Liver (tissue), 8 donors: ENCODE measurements at regions not wholly inside any gene's neighbourhood (a gene's known extent, or its start where the extent isn't known, plus 50 kb on each side); places are given as distances from the start of the nearest gene placed in this dataset.

Experiments used
- DNase-seq: peaks from one replicate; pipeline ENCODE4 v3.0.0-alpha.2; 2017; ENCODE audit warnings: low spot score
- H3K27ac ChIP-seq, 2 donors: one replicate each; pipeline ENCODE4 v1.7.0; 2013; ENCODE audit warnings: inconsistent platforms in 2 of 2, low read length in 2 of 2, control low read depth in 1 of 2, low read depth in 1 of 2, mild to moderate bottlenecking in 1 of 2
- H3K27me3 ChIP-seq, 4 donors: one replicate each; pipeline versions ENCODE4 v1.6.1 to v1.7.0; 2013; ENCODE audit warnings: low read length in 3 of 4, inconsistent platforms in 1 of 4, mild to moderate bottlenecking in 1 of 4, moderate library complexity in 1 of 4; ENCODE audit not compliant: control insufficient read depth in 4 of 4, insufficient read depth in 4 of 4
- H3K36me3 ChIP-seq, 4 donors: one replicate each; pipeline versions ENCODE4 v1.6.1 to v1.7.0; 2013; ENCODE audit warnings: low read length in 3 of 4, mild to moderate bottlenecking in 3 of 4, low read depth in 1 of 4, moderate library complexity in 1 of 4; ENCODE audit not compliant: control insufficient read depth in 4 of 4, insufficient read depth in 3 of 4
- H3K4me1 ChIP-seq, 4 donors: one replicate each; pipeline versions ENCODE4 v1.6.1 to v1.7.0; 2013; ENCODE audit warnings: low read length in 3 of 4, mild to moderate bottlenecking in 3 of 4, moderate library complexity in 1 of 4; ENCODE audit not compliant: control insufficient read depth in 4 of 4, insufficient read depth in 4 of 4
- H3K4me3 ChIP-seq, 3 donors: one replicate each; pipeline versions ENCODE4 v1.6.1 to v1.7.0; 2013; ENCODE audit warnings: low read length in 3 of 3, control low read depth in 1 of 3, low read depth in 1 of 3, mild to moderate bottlenecking in 1 of 3
- H3K9ac ChIP-seq, 2 donors: one replicate each; pipeline ENCODE4 v1.7.0; 2013; ENCODE audit warnings: low read length in 2 of 2, mild to moderate bottlenecking in 2 of 2, moderate library complexity in 2 of 2, control low read depth in 1 of 2, low read depth in 1 of 2
- H3K9me3 ChIP-seq, 4 donors: one replicate each; pipeline versions ENCODE4 v1.6.1 to v1.7.0; 2013; ENCODE audit warnings: low read length in 3 of 4; ENCODE audit not compliant: control insufficient read depth in 4 of 4
- ATF3 ChIP-seq: IDR thresholded peaks from 2 replicates; pipeline ENCODE4 v1.6.1; 2016; ENCODE audit warnings: antibody characterized with exemption
- CTCF ChIP-seq: fragments of 150-350 bp; IDR thresholded peaks from 2 replicates; pipeline ENCODE4 v1.5.1; 2017; ENCODE audit warnings: improper control_type of control experiment, low read depth, low read length; ENCODE audit not compliant: missing input control
- EGR1 ChIP-seq, 2 donors: IDR thresholded peaks; 2 replicates each; pipeline ENCODE4 v1.6.1; 2016 to 2018; ENCODE audit warnings: antibody characterized with exemption in 2 of 2, low read depth in 2 of 2
- FOXA1 ChIP-seq: IDR thresholded peaks from 2 replicates; pipeline ENCODE4 v1.6.1; 2016; ENCODE audit warnings: antibody characterized with exemption
- FOXA2 ChIP-seq: IDR thresholded peaks from 2 replicates; pipeline ENCODE4 v1.6.1; 2016; ENCODE audit warnings: antibody characterized with exemption
- GABPA ChIP-seq, 2 donors: IDR thresholded peaks in 1 of 2; conservative IDR thresholded peaks in 1 of 2; 2 replicates each; pipeline ENCODE4 v1.6.1; 2016; ENCODE audit warnings: antibody characterized with exemption in 2 of 2, mild to moderate bottlenecking in 1 of 2, moderate library complexity in 1 of 2
- HNF4A ChIP-seq, 2 donors: conservative IDR thresholded peaks; 2 replicates each; pipeline ENCODE4 v1.6.1; 2016; ENCODE audit warnings: antibody characterized with exemption in 2 of 2, mild to moderate bottlenecking in 2 of 2
- HNF4G ChIP-seq: IDR thresholded peaks from 2 replicates; pipeline ENCODE4 v1.6.1; 2016; ENCODE audit warnings: antibody characterized with exemption
- JUND ChIP-seq, 2 donors: IDR thresholded peaks; 2 replicates each; pipeline ENCODE4 v1.6.1; 2016; ENCODE audit warnings: antibody characterized with exemption in 2 of 2
- NR2F2 ChIP-seq: IDR thresholded peaks from 2 replicates; pipeline ENCODE4 v1.6.1; 2016; ENCODE audit warnings: antibody characterized with exemption
- REST ChIP-seq: IDR thresholded peaks from 2 replicates; pipeline ENCODE4 v1.6.1; 2016; ENCODE audit warnings: antibody characterized with exemption, mild to moderate bottlenecking
- SP1 ChIP-seq: IDR thresholded peaks from 2 replicates; pipeline ENCODE4 v1.6.1; 2018; ENCODE audit warnings: antibody characterized with exemption, mild to moderate bottlenecking
- TAF1 ChIP-seq: conservative IDR thresholded peaks from 2 replicates; pipeline ENCODE4 v1.6.1; 2016; ENCODE audit warnings: antibody characterized with exemption, mild to moderate bottlenecking
- WGBS: extraction: QIAGEN DNeasy Blood & Tissue Kit; methylation state at CpG from one replicate; pipeline ENCODE4 v1.1.7; 2013; 5-methylcytosine and 5-hydroxymethylcytosine counted together
- TF ChIP-seq, protein P1 (sequence below): IDR thresholded peaks from 2 replicates; pipeline ENCODE4 v1.6.1; 2016; ENCODE audit warnings: antibody characterized with exemption
- TF ChIP-seq, protein P2 (sequence below): IDR thresholded peaks from 2 replicates; pipeline ENCODE4 v1.6.1; 2016; ENCODE audit warnings: antibody characterized with exemption
- donor health status: healthy.
- donor health status: healthy.
- donor health status: healthy.
- donor health status: healthy.
- donor health status: healthy.

- H3K9ac ChIP-seq, result no peak overlapping the region
- no peak overlapping the region for H3K27ac ChIP-seq
- no peak overlapping the region for H3K4me3 ChIP-seq
- no peaks in the 10 kb centered on the region for H3K36me3 ChIP-seq
- no peaks in the 10 kb centered on the region for H3K9me3 ChIP-seq
- no peak for TF ChIP-seq HNF4G
- TF ChIP-seq NR2F2, result no peak
- TF ChIP-seq, protein P1, sequence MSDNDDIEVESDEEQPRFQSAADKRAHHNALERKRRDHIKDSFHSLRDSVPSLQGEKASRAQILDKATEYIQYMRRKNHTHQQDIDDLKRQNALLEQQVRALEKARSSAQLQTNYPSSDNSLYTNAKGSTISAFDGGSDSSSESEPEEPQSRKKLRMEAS, result no peak
- TF ChIP-seq, protein P2, sequence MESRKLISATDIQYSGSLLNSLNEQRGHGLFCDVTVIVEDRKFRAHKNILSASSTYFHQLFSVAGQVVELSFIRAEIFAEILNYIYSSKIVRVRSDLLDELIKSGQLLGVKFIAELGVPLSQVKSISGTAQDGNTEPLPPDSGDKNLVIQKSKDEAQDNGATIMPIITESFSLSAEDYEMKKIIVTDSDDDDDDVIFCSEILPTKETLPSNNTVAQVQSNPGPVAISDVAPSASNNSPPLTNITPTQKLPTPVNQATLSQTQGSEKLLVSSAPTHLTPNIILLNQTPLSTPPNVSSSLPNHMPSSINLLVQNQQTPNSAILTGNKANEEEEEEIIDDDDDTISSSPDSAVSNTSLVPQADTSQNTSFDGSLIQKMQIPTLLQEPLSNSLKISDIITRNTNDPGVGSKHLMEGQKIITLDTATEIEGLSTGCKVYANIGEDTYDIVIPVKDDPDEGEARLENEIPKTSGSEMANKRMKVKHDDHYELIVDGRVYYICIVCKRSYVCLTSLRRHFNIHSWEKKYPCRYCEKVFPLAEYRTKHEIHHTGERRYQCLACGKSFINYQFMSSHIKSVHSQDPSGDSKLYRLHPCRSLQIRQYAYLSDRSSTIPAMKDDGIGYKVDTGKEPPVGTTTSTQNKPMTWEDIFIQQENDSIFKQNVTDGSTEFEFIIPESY, result no peak
- TF ChIP-seq JUND (IDR thresholded peaks at IDR 0.05), result no peak
- TF ChIP-seq TAF1, result no peak
- no peak for TF ChIP-seq GABPA (IDR thresholded peaks at IDR 0.05 in 1 of 2, conservative IDR thresholded peaks at IDR 0.05 in 1 of 2)
- no peak for TF ChIP-seq FOXA2
- no peak for TF ChIP-seq EGR1 (IDR thresholded peaks at IDR 0.05; ENCODE audit: low read depth in 2 of 2)
- no peak for TF ChIP-seq REST
- TF ChIP-seq ATF3, result no peak
- no peak for DNase-seq
- H3K27me3 ChIP-seq, result peaks cover 0 to 6% (median 0%) of the 10 kb centered on the region in 4 donors
- no peaks in the 10 kb centered on the region for H3K4me1 ChIP-seq
These were observed 349.5 kb upstream of the NFE2L3 start for GRCh38 chr7:25802473-25802872.

GRCh38 chr7:25803117-25803887 lies 348.7 kb upstream of the NFE2L3 start:
- WGBS, result 75% methylated on average over 11 of the region's 11 CpGs
- no peak overlapping the region for H3K9ac ChIP-seq
- no peak overlapping the region for H3K4me3 ChIP-seq
- H3K27me3 ChIP-seq, result peaks cover 0 to 6% (median 0%) of the 10 kb centered on the region in 4 donors
- TF ChIP-seq EGR1 (IDR thresholded peaks at IDR 0.05; ENCODE audit: low read depth in 2 of 2), result no peak
- TF ChIP-seq CTCF, result no peak
- no peak for TF ChIP-seq GABPA (IDR thresholded peaks at IDR 0.05 in 1 of 2, conservative IDR thresholded peaks at IDR 0.05 in 1 of 2)
- TF ChIP-seq JUND (IDR thresholded peaks at IDR 0.05), result no peak
- no peak for TF ChIP-seq NR2F2
- no peak for TF ChIP-seq ATF3
- no peak for TF ChIP-seq FOXA2
- TF ChIP-seq HNF4A (conservative IDR thresholded peaks at IDR 0.05), result no peak
- no peak for TF ChIP-seq HNF4G
- TF ChIP-seq, protein P1, result no peak
- TF ChIP-seq SP1, result no peak
- TF ChIP-seq FOXA1, result no peak
- no peaks in the 10 kb centered on the region for H3K4me1 ChIP-seq
- DNase-seq, result no peak
- H3K36me3 ChIP-seq, result no peaks in the 10 kb centered on the region
- H3K9me3 ChIP-seq, result no peaks in the 10 kb centered on the region
- H3K27ac ChIP-seq, result no peak overlapping the region
